IMR-90 (cell line): ENCODE measurements at regions not wholly inside any gene's neighbourhood (a gene's known extent, or its start where the extent isn't known, plus 50 kb on each side); places are given as distances from the start of the nearest gene placed in this dataset.

Experiments used
- ATAC-seq: fragments of 200-7000 bp; cut with Tn5 transposase; 2 replicates; pipeline ENCODE4 v1.9.1; 2020; ENCODE audit warnings: low read depth, mild to moderate bottlenecking, moderate library complexity
- BruUV-seq: library from RNA; stranded (reverse); fragments of 400-500 nt; replicated peaks from 2 replicates; lab custom pipeline; 2021; lab: Mats Ljungman, UMichigan
- CTCF ChIA-PET: fragments of 300-600 bp; formaldehyde crosslinking; extraction: SDS; loops from one replicate; lab custom pipeline; 2021; ENCODE audit warnings: antibody characterized with exemption; lab: Yijun Ruan, JAX
- POLR2A ChIA-PET: fragments of 300-600 bp; sonication (Branson Sonifier 250); formaldehyde crosslinking; loops from one replicate; lab custom pipeline; 2022; ENCODE audit warnings: antibody characterized with exemption; ENCODE audit not compliant: unreplicated experiment; lab: Charles Lee
- DNase-seq: peaks from one replicate; pipeline ENCODE4 v3.0.0; 2013
- H2AFZ ChIP-seq: replicated peaks from 2 replicates; pipeline ENCODE3; 2013; ENCODE audit warnings: low read length, mild to moderate bottlenecking; ENCODE audit not compliant: poor library complexity
- H2AK5ac ChIP-seq: 2 replicates; pipeline ENCODE4 v1.6.1; 2013; ENCODE audit warnings: low read depth, low read length, inconsistent platforms
- H2AK9ac ChIP-seq: replicated peaks from 2 replicates; pipeline ENCODE3; 2013; ENCODE audit warnings: mild to moderate bottlenecking, low read depth, low read length, moderate library complexity; ENCODE audit not compliant: poor library complexity
- H2BK120ac ChIP-seq: 2 replicates; pipeline ENCODE4 v1.6.1; 2013; ENCODE audit warnings: low read depth, low read length, inconsistent platforms
- H2BK15ac ChIP-seq: 3 replicates; pipeline ENCODE4 v1.6.1; 2013; ENCODE audit warnings: low read depth, low read length, inconsistent platforms
- H2BK20ac ChIP-seq: 2 replicates; pipeline ENCODE4 v1.6.1; 2013; ENCODE audit warnings: low read depth, mild to moderate bottlenecking, inconsistent platforms, low read length, moderate library complexity
- H2BK5ac ChIP-seq: 2 replicates; pipeline ENCODE4 v1.6.1; 2013; ENCODE audit warnings: mild to moderate bottlenecking, low read depth, low read length, inconsistent platforms; ENCODE audit not compliant: poor library complexity, severe bottlenecking
- H3K14ac ChIP-seq: replicated peaks from 2 replicates; pipeline ENCODE4 v1.6.1; 2013; ENCODE audit warnings: low read depth, low read length, inconsistent platforms
- H3K18ac ChIP-seq: 2 replicates; pipeline ENCODE4 v1.6.1; 2013; ENCODE audit warnings: low read depth, low read length, control low read depth
- H3K23ac ChIP-seq: 2 replicates; pipeline ENCODE4 v1.6.1; 2013; ENCODE audit warnings: low read depth, low read length, inconsistent platforms
- H3K27ac ChIP-seq: 2 replicates; pipeline ENCODE4 v1.5.1; 2013; ENCODE audit warnings: mild to moderate bottlenecking, control low read depth, low read length; ENCODE audit not compliant: insufficient read depth
- H3K27me3 ChIP-seq: 2 replicates; pipeline ENCODE4 v1.6.1; 2013; ENCODE audit warnings: low read length; ENCODE audit not compliant: control insufficient read depth, insufficient read depth
- H3K36me3 ChIP-seq: 2 replicates; pipeline ENCODE4 v1.6.1; 2013; ENCODE audit warnings: low read length, mixed read lengths; ENCODE audit not compliant: control insufficient read depth, insufficient read depth
- H3K4ac ChIP-seq: 2 replicates; pipeline ENCODE4 v1.6.1; 2013; ENCODE audit warnings: low read depth, low read length, inconsistent platforms
- H3K4me1 ChIP-seq: 2 replicates; pipeline ENCODE4 v1.6.1; 2013; ENCODE audit warnings: low read length, mixed read lengths; ENCODE audit not compliant: control insufficient read depth, insufficient read depth
- H3K4me2 ChIP-seq: 2 replicates; pipeline ENCODE4 v1.6.1; 2013; ENCODE audit warnings: low read depth, mild to moderate bottlenecking, control low read depth, low read length, moderate library complexity
- H3K4me3 ChIP-seq: 2 replicates; pipeline ENCODE4 v1.5.1; 2013; ENCODE audit warnings: low read depth, mild to moderate bottlenecking, control low read depth, low read length, moderate library complexity; ENCODE audit not compliant: insufficient read depth
- H3K56ac ChIP-seq: 2 replicates; pipeline ENCODE4 v1.6.1; 2013; ENCODE audit warnings: low read length, inconsistent platforms; ENCODE audit not compliant: insufficient read depth; ENCODE audit errors: extremely low read depth
- H3K79me1 ChIP-seq, 2 experiments: 2 replicates each; pipeline ENCODE4 v1.6.1; 2013; ENCODE audit warnings: low read length in 2 of 2, inconsistent platforms in 1 of 2, low read depth in 1 of 2
- H3K9ac ChIP-seq: 2 replicates; pipeline ENCODE4 v1.6.1; 2013; ENCODE audit warnings: low read depth, low read length, control low read depth
- H3K9me1 ChIP-seq: 2 replicates; pipeline ENCODE4 v1.6.1; 2013; ENCODE audit warnings: low read length, inconsistent platforms; ENCODE audit not compliant: insufficient read depth
- H3K9me3 ChIP-seq: 2 replicates; pipeline ENCODE4 v1.6.1; 2013; ENCODE audit warnings: low read length; ENCODE audit not compliant: control insufficient read depth, insufficient read depth
- H4K20me1 ChIP-seq: 2 replicates; pipeline ENCODE4 v1.6.1; 2013; ENCODE audit warnings: low read length, inconsistent platforms; ENCODE audit not compliant: insufficient read depth
- H4K5ac ChIP-seq: 2 replicates; pipeline ENCODE4 v1.6.1; 2013; ENCODE audit warnings: mild to moderate bottlenecking, low read depth, low read length, control low read depth
- H4K8ac ChIP-seq, 2 experiments: 2 replicates each; pipeline ENCODE4 v1.6.1; 2013; ENCODE audit warnings: low read depth in 2 of 2, low read length in 2 of 2, control low read depth in 1 of 2, inconsistent platforms in 1 of 2
- H4K91ac ChIP-seq: 2 replicates; pipeline ENCODE4 v1.6.1; 2013; ENCODE audit warnings: low read depth, low read length, inconsistent platforms; ENCODE audit not compliant: insufficient read depth
- BHLHE40 ChIP-seq: fragments of 150-350 bp; IDR thresholded peaks from 2 replicates; pipeline ENCODE4 v1.6.1; 2016; ENCODE audit warnings: mild to moderate bottlenecking, low read depth, low read length
- CEBPB ChIP-seq: IDR thresholded peaks from 2 replicates; pipeline ENCODE4 v1.6.1; 2012; ENCODE audit warnings: low read depth, low read length, improper control_type of control experiment
- CHD1 ChIP-seq: IDR thresholded peaks from 2 replicates; pipeline ENCODE4 v1.6.1; 2012; ENCODE audit warnings: low read depth, low read length, improper control_type of control experiment
- MAFK ChIP-seq: IDR thresholded peaks from 2 replicates; pipeline ENCODE4 v1.6.1; 2012; ENCODE audit warnings: low read depth, low read length, improper control_type of control experiment
- MXI1 ChIP-seq: IDR thresholded peaks from 2 replicates; pipeline ENCODE4 v1.6.1; 2012; ENCODE audit warnings: low read depth, mild to moderate bottlenecking, low read length, moderate library complexity, borderline replicate concordance
- NFE2L2 ChIP-seq: fragments of 150-350 bp; IDR thresholded peaks from 2 replicates; pipeline ENCODE4 v1.6.1; 2016; ENCODE audit warnings: low read depth, mild to moderate bottlenecking, low read length
- POLR2A ChIP-seq: IDR thresholded peaks from 2 replicates; pipeline ENCODE4 v1.6.1; 2012; ENCODE audit warnings: mild to moderate bottlenecking, low read depth, low read length
- RAD21 ChIP-seq: IDR thresholded peaks from 2 replicates; pipeline ENCODE4 v1.6.1; 2012; ENCODE audit warnings: low read length, improper control_type of control experiment
- RCOR1 ChIP-seq: IDR thresholded peaks from 2 replicates; pipeline ENCODE4 v1.6.1; 2012; ENCODE audit warnings: mild to moderate bottlenecking, low read length, improper control_type of control experiment; ENCODE audit not compliant: insufficient replicate concordance
- WGBS, 2 experiments: methylation state at CpG; one replicate each; pipeline versions ENCODE4 v1.1.5 to v1.1.7; 2013; ENCODE audit warnings: missing lambda C conversion rate in 2 of 2; ENCODE audit not compliant: insufficient read length in 1 of 2; ENCODE audit errors: extremely low coverage in 2 of 2; 5-methylcytosine and 5-hydroxymethylcytosine counted together
- dilution Hi-C: fragments of 300-500 bp; cut with HindIII; formaldehyde crosslinking; loops from one replicate; pipeline ENCODE4 v1.14.3; 2018; ENCODE audit warnings: low sequenced_read_pairs; ENCODE audit not compliant: unreplicated experiment
- in situ Hi-C: fragments of 300-500 bp; cut with MboI; formaldehyde crosslinking; loops from 3 replicates; pipeline ENCODE4 v1.14.3; 2019; ENCODE audit warnings: low sequenced_read_pairs, inconsistent platforms, mixed read lengths
- intact Hi-C: fragments of 100-400 bp; cut with micrococcal nuclease; formaldehyde crosslinking; loops from 2 replicates; pipeline ENCODE4 v1.10.0; 2022
- TF ChIP-seq, protein P1 (sequence below): conservative IDR thresholded peaks from 2 replicates; pipeline ENCODE4 v1.5.1; 2012; ENCODE audit warnings: mild to moderate bottlenecking, low read depth, low read length, improper control_type of control experiment
- TF ChIP-seq, protein P2 (sequence below): fragments of 150-350 bp; IDR thresholded peaks from 2 replicates; pipeline ENCODE4 v1.6.1; 2016; ENCODE audit warnings: low read depth, mild to moderate bottlenecking, low read length, moderate library complexity, borderline replicate concordance

DNA sequence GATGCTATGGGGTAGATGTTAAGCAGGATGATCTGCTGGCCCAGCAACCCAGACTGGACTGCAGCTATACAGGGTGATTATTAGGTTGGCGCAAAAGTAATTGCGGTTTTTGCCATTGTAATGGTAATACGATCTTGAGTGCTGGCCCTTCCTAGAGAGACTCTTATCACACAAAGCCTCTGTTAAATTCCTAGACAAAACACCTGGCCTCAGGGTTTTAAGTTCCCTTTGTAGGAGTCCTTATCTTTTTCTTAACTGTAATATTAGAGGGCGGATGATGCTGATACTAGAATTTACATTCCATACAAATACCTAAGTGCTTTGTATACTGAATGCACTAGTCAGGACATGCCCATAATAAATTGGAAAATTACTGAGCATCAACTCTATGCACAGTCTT, 222.2 kb downstream of the NDUFS4 start:
- CTCF ChIA-PET = no interaction called here

More for the DNA sequence above, 222.2 kb downstream of the NDUFS4 start:
- Histone ChIP-seq H4K5ac (no peak overlapping the region), H3K79me1 (no peaks in the 10 kb centered on the region), H2AK5ac (peak overlapping the region; percentile 14; the same call in 1 of the 2 replicates), H4K91ac (no peak overlapping the region), H3K4me1 (peaks cover 18% of the 10 kb centered on the region), H3K36me3 (no peaks in the 10 kb centered on the region), H3K4ac (peak overlapping the region; percentile 33; the same call in 1 of the 2 replicates), H3K18ac (no peak overlapping the region; the same call in 1 of the 2 replicates), H2BK120ac (peak overlapping the region; percentile 58), H2AK9ac (peak overlapping the region; percentile 12), H3K27me3 (no peaks in the 10 kb centered on the region), H2BK20ac (peak overlapping the region; percentile 72; the same call in 1 of the 2 replicates), H2AFZ (peak overlapping the region; percentile 38), H3K9ac (no peak overlapping the region), H3K56ac (no peak overlapping the region), H3K14ac (0 out of 2 replicates have a peak overlapping the region, but pooled peaks have one; percentile 34), H3K9me3 (no peaks in the 10 kb centered on the region), H4K8ac (peak overlapping the region in 1 of 2 experiments; percentile 50; a peak in 2 of 4 replicates), H3K9me1 (peaks cover 6% of the 10 kb centered on the region), H2BK5ac (peak overlapping the region; percentile 21), H3K27ac (no peak overlapping the region), H2BK15ac (no peak overlapping the region), H3K4me2 (no peak overlapping the region), H3K4me3 (no peak overlapping the region), H3K23ac (no peak overlapping the region), H4K20me1 (no peaks in the 10 kb centered on the region)
- no TSS peak for BruUV-seq
- POLR2A ChIA-PET = no interaction called here
- intact Hi-C loops = no loop called here
- DNase-seq = peak; percentile 43
- dilution Hi-C loops = no loop called here
- in situ Hi-C loops = no loop called here
- WGBS, 2 experiments = no CpG with 5 or more reads among the region's 4 CpGs
- TF ChIP-seq POLR2A = no peak
- TF ChIP-seq RAD21 = no peak
- TF ChIP-seq, protein P1, sequence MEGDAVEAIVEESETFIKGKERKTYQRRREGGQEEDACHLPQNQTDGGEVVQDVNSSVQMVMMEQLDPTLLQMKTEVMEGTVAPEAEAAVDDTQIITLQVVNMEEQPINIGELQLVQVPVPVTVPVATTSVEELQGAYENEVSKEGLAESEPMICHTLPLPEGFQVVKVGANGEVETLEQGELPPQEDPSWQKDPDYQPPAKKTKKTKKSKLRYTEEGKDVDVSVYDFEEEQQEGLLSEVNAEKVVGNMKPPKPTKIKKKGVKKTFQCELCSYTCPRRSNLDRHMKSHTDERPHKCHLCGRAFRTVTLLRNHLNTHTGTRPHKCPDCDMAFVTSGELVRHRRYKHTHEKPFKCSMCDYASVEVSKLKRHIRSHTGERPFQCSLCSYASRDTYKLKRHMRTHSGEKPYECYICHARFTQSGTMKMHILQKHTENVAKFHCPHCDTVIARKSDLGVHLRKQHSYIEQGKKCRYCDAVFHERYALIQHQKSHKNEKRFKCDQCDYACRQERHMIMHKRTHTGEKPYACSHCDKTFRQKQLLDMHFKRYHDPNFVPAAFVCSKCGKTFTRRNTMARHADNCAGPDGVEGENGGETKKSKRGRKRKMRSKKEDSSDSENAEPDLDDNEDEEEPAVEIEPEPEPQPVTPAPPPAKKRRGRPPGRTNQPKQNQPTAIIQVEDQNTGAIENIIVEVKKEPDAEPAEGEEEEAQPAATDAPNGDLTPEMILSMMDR = no peak
- TF ChIP-seq, protein P2, sequence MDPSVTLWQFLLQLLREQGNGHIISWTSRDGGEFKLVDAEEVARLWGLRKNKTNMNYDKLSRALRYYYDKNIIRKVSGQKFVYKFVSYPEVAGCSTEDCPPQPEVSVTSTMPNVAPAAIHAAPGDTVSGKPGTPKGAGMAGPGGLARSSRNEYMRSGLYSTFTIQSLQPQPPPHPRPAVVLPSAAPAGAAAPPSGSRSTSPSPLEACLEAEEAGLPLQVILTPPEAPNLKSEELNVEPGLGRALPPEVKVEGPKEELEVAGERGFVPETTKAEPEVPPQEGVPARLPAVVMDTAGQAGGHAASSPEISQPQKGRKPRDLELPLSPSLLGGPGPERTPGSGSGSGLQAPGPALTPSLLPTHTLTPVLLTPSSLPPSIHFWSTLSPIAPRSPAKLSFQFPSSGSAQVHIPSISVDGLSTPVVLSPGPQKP = no peak
- TF ChIP-seq MXI1 = no peak
- TF ChIP-seq MAFK = no peak
- no peak for TF ChIP-seq CEBPB
- no peak for TF ChIP-seq RCOR1
- no peak for TF ChIP-seq CHD1
- TF ChIP-seq BHLHE40 = no peak
- TF ChIP-seq NFE2L2 = no peak
- peak; percentile 35; the same call in 1 of the 2 replicates for ATAC-seq
